K562 (cell line): ENCODE measurements at regions not wholly inside any gene's neighbourhood (a gene's known extent, or its start where the extent isn't known, plus 50 kb on each side); places are given as distances from the start of the nearest gene placed in this dataset.

Experiments used
- ATAC-seq: fragments of 200-7000 bp; cut with Tn5 transposase; 3 replicates; pipeline ENCODE4 v1.9.1; 2020; ENCODE audit warnings: moderate library complexity
- BruUV-seq: library from RNA; stranded (reverse); fragments of 400-500 nt; replicated peaks from 2 replicates; lab custom pipeline; 2021; lab: Mats Ljungman, UMichigan
- CTCF ChIA-PET: fragments of 300-600 bp; formaldehyde crosslinking; extraction: SDS; loops from one replicate; lab custom pipeline; 2021; ENCODE audit warnings: low intra/inter-chr PET ratio; lab: Yijun Ruan, JAX
- POLR2A ChIA-PET: fragments of 300-600, 350-650 bp; sonication (Branson Sonifier 250); formaldehyde crosslinking; extraction: SDS; loops from one replicate; lab custom pipeline; 2021; ENCODE audit warnings: antibody characterized with exemption, inconsistent platforms; lab: Yijun Ruan, JAX
- DNase-seq, 4 experiments: peaks; one replicate each; pipeline versions ENCODE4 v3.0.0 to v3.0.0-alpha.2; 2011 to 2018; ENCODE audit warnings: low spot score in 3 of 4, mixed read lengths in 3 of 4; ENCODE audit errors: extremely low read depth in 1 of 4
- FAIRE-seq: peaks from 2 replicates; lab custom pipeline; 2011; peaks lifted over from hg19 to GRCh38; lab: Jason Lieb, UNC
- H2AFZ ChIP-seq: 2 replicates; pipeline ENCODE4 v1.6.0; 2011; ENCODE audit warnings: low read depth, low read length, control low read depth, inconsistent platforms
- H3K27ac ChIP-seq: fragments of 200-600 bp; 3 replicates; pipeline ENCODE4 v1.8.0; 2011; ENCODE audit warnings: low read depth, mild to moderate bottlenecking, control low read depth, inconsistent platforms, low read length, moderate library complexity, mixed read lengths; ENCODE audit errors: extremely low read depth
- H3K27me3 ChIP-seq, 2 experiments: fragments of 300-600 bp in 1 of 2; 2 replicates in 1 of 2; 3 replicates in 1 of 2; pipeline versions ENCODE4 v1.6.0 to v1.8.0; 2011; ENCODE audit warnings: inconsistent platforms in 2 of 2, low read length in 2 of 2, mild to moderate bottlenecking in 1 of 2, mixed read lengths in 1 of 2, moderate library complexity in 1 of 2; ENCODE audit not compliant: control insufficient read depth in 2 of 2, insufficient read depth in 2 of 2
- H3K36me3 ChIP-seq: fragments of 300-600 bp; 3 replicates; pipeline ENCODE4 v1.8.0; 2011; ENCODE audit warnings: mild to moderate bottlenecking, low read length, inconsistent platforms; ENCODE audit not compliant: control insufficient read depth, insufficient read depth
- H3K4me1 ChIP-seq, 2 experiments: fragments of 200-600 bp in 1 of 2; replicated peaks in 1 of 2; 2 replicates in 1 of 2; 3 replicates in 1 of 2; pipeline versions ENCODE4 v1.5.1 to v1.8.0; 2011; ENCODE audit warnings: inconsistent platforms in 2 of 2, low read length in 2 of 2, mild to moderate bottlenecking in 1 of 2, mixed read lengths in 1 of 2, moderate library complexity in 1 of 2; ENCODE audit not compliant: control insufficient read depth in 2 of 2, insufficient read depth in 2 of 2
- H3K4me2 ChIP-seq: 2 replicates; pipeline ENCODE4 v1.6.1; 2011; ENCODE audit warnings: low read length, control low read depth, inconsistent platforms, mixed read lengths; ENCODE audit not compliant: insufficient read depth
- H3K4me3 ChIP-seq: fragments of 200-600 bp; sonication (generic), shearing (Covaris generic); 2 replicates; pipeline ENCODE4 v1.5.1; 2016; ENCODE audit warnings: control low read depth, inconsistent platforms
- H3K79me2 ChIP-seq: fragments of 200-600 bp; 3 replicates; pipeline ENCODE4 v1.8.0; 2011; ENCODE audit warnings: low read length, inconsistent platforms; ENCODE audit not compliant: control insufficient read depth, insufficient read depth
- H3K9ac ChIP-seq, 2 experiments: 2 replicates each; pipeline versions ENCODE4 v1.6.0 to v1.6.1; 2011; ENCODE audit warnings: low read depth in 2 of 2, low read length in 2 of 2, control low read depth in 1 of 2, inconsistent platforms in 1 of 2, mild to moderate bottlenecking in 1 of 2, mixed read lengths in 1 of 2; ENCODE audit not compliant: insufficient read depth in 1 of 2
- H3K9me1 ChIP-seq: one replicate; pipeline ENCODE4 v1.6.0; 2011; ENCODE audit warnings: inconsistent platforms, mild to moderate bottlenecking, low read length, moderate library complexity; ENCODE audit not compliant: control insufficient read depth, insufficient read depth
- H3K9me3 ChIP-seq: replicated peaks from 2 replicates; pipeline ENCODE4 v1.5.1; 2011; ENCODE audit warnings: low read depth, low read length, inconsistent platforms; ENCODE audit not compliant: control insufficient read depth, insufficient read depth
- H4K20me1 ChIP-seq: replicated peaks from 2 replicates; pipeline ENCODE4 v1.6.1; 2011; ENCODE audit warnings: low read length, inconsistent platforms, mixed read lengths; ENCODE audit not compliant: control insufficient read depth, insufficient read depth
- ZNF121 ChIP-seq: sonication (generic); formaldehyde crosslinking; conservative IDR thresholded peaks from 2 replicates; pipeline ENCODE4 v1.8.0; 2022; ENCODE audit warnings: missing genetic modification reagents
- WGBS: fragments of 100-300 bp; shearing (Covaris generic); methylation state at CpG from one replicate; pipeline ENCODE4 v1.1.6; 2016; ENCODE audit warnings: low coverage, mixed read lengths; ENCODE audit not compliant: insufficient coverage; ENCODE audit errors: missing lambda C conversion rate; 5-methylcytosine and 5-hydroxymethylcytosine counted together
- in situ Hi-C: fragments of 300-500 bp; cut with MboI; formaldehyde crosslinking; loops from 4 replicates; pipeline ENCODE4 v1.15.0; 2018; ENCODE audit warnings: inconsistent platforms, mixed read lengths
- intact Hi-C: fragments of 100-400 bp; cut with micrococcal nuclease; formaldehyde crosslinking; loops from 2 replicates; pipeline ENCODE4 v1.14.2; 2022
- TF ChIP-seq, protein P1 (sequence below), 3 experiments: IDR thresholded peaks in 2 of 3; conservative IDR thresholded peaks in 1 of 3; 2 replicates each; pipeline ENCODE4 v1.5.1; 2011 to 2012; ENCODE audit warnings: low read length in 3 of 3, mild to moderate bottlenecking in 3 of 3, control low read depth in 2 of 3, improper control_type of control experiment in 1 of 3, inconsistent platforms in 1 of 3, low read depth in 1 of 3, mixed read lengths in 1 of 3, moderate library complexity in 1 of 3; ENCODE audit not compliant: insufficient read depth in 2 of 3

DNA sequence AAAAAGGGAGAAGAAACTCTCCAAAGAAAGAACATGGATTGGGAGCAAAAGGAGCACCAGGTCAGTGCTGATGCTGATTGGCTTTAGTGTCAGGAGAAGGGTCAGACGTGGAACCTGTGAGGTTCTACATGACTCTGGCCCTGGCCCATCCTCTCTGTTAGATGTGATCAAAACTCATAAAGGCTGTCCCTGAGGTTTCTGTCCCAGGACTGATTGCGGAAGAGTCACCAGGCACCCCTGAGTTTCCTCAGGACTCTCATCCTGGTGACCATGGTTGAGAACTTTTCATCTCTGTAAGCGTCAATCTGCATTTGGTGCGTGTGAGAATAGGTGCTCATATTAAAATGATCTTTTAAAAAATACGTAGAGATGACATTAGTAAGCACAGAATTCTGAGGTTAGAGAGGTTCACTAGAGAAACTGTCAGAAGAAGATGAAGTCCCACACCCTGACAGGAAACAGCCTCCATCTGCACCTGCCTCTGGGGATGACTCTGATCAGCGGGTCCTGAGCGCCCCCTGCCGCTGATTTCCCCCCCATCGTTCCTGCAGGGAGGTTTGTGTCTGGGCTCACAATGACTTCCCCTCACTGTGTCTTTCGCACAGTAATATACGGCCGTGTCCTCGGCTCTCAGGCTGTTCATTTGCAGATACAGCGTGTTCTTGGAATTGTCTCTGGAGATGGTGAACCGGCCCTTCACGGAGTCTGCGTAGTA is 741.8 kb downstream of the TMEM121 start:
- DNase-seq (peak; percentile 17 to 56 (median 27)), FAIRE-seq (no peak), ATAC-seq (peak; percentile 73)
- BruUV-seq = no TSS peak
- H3K9ac ChIP-seq = no peak overlapping the region
- no peaks in the 10 kb centered on the region for H4K20me1 ChIP-seq
- no peaks in the 10 kb centered on the region for H3K4me1 ChIP-seq
- intact Hi-C loops = no loop called here
- ChIA-PET POLR2A (interaction anchor here (0.6 kb wide), 1 partner anchor 65 kb away, joined by 5 read pairs; no protein-coding TSS in a partner anchor), CTCF (interaction anchor here (0.6 to 0.7 kb wide), 2 partner anchors 207 to 293 kb away, joined by 3 to 5 read pairs; no protein-coding TSS in a partner anchor)
- H3K9me3 ChIP-seq = no peaks in the 10 kb centered on the region
- no peak overlapping the region for H3K4me3 ChIP-seq
- in situ Hi-C loops = no loop called here
- H3K36me3 ChIP-seq = no peaks in the 10 kb centered on the region
- H3K27ac ChIP-seq = no peak overlapping the region
- no peak overlapping the region for H3K4me2 ChIP-seq
- TF ChIP-seq ZNF121 = no peak
- TF ChIP-seq, protein P1, sequence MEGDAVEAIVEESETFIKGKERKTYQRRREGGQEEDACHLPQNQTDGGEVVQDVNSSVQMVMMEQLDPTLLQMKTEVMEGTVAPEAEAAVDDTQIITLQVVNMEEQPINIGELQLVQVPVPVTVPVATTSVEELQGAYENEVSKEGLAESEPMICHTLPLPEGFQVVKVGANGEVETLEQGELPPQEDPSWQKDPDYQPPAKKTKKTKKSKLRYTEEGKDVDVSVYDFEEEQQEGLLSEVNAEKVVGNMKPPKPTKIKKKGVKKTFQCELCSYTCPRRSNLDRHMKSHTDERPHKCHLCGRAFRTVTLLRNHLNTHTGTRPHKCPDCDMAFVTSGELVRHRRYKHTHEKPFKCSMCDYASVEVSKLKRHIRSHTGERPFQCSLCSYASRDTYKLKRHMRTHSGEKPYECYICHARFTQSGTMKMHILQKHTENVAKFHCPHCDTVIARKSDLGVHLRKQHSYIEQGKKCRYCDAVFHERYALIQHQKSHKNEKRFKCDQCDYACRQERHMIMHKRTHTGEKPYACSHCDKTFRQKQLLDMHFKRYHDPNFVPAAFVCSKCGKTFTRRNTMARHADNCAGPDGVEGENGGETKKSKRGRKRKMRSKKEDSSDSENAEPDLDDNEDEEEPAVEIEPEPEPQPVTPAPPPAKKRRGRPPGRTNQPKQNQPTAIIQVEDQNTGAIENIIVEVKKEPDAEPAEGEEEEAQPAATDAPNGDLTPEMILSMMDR (IDR thresholded peaks at IDR 0.05 in 2 of 3, conservative IDR thresholded peaks at IDR 0.05 in 1 of 3; ENCODE audit: insufficient read depth in 2 of 3, low read depth in 1 of 3, low read length in 3 of 3) = peak; percentile 60 to 73 (median 69)
- H2AFZ ChIP-seq = no peak overlapping the region
- WGBS = under 1% methylated on average over 17 of the region's 17 CpGs
- no peaks in the 10 kb centered on the region for H3K79me2 ChIP-seq
- H3K27me3 ChIP-seq = peaks cover 4 to 13% of the 10 kb centered on the region in 2 experiments; a peak in 3 of 5 replicates
- H3K9me1 ChIP-seq = peaks cover 2% of the 10 kb centered on the region
